Mesothelial cell of epicardium (in vitro differentiated cells): ENCODE measurements at regions not wholly inside any gene's neighbourhood (a gene's known extent, or its start where the extent isn't known, plus 50 kb on each side); places are given as distances from the start of the nearest gene placed in this dataset.
A peak's percentile ranks its signal among the peaks of the same experiment; 100 is the strongest.

ENCODE experiments used
- DNase-seq, 2 experiments: peaks; one replicate each; pipeline ENCODE4 v3.0.0; 2021; ENCODE audit warnings: low spot score in 2 of 2; ENCODE audit not compliant: unreplicated experiment in 2 of 2
- H3K27ac Mint-ChIP-seq: 2 replicates; pipeline ENCODE4 v1.8.0; 2021; ENCODE audit warnings: mixed read lengths
- H3K27me3 Mint-ChIP-seq: 2 replicates; pipeline ENCODE4 v1.8.0; 2021; ENCODE audit warnings: low read depth, mixed read lengths
- H3K36me3 Mint-ChIP-seq: 2 replicates; pipeline ENCODE4 v1.8.0; 2021; ENCODE audit warnings: mixed read lengths
- H3K4me1 Mint-ChIP-seq: 2 replicates; pipeline ENCODE4 v1.8.0; 2021; ENCODE audit warnings: mixed read lengths
- H3K4me3 Mint-ChIP-seq: 2 replicates; pipeline ENCODE4 v1.8.0; 2021; ENCODE audit warnings: mild to moderate bottlenecking, moderate library complexity, mixed read lengths
- H3K9me3 Mint-ChIP-seq: 2 replicates; pipeline ENCODE4 v1.8.0; 2021; ENCODE audit warnings: mixed read lengths
- TF ChIP-seq, protein P1 (sequence below): fragments of 200-600 bp; sonication (generic); IDR thresholded peaks from one replicate; pipeline ENCODE4 v1.5.0; 2021; ENCODE audit warnings: antibody characterized with exemption; ENCODE audit not compliant: unreplicated experiment

GRCh38 chr1:193431265-193431977, 245.0 kb upstream of the B3GALT2 start:
- H3K27me3 Mint-ChIP-seq, result no peaks in the 10 kb centered on the region
- peaks cover 9% of the 10 kb centered on the region for H3K4me1 Mint-ChIP-seq
- TF ChIP-seq, protein P1, sequence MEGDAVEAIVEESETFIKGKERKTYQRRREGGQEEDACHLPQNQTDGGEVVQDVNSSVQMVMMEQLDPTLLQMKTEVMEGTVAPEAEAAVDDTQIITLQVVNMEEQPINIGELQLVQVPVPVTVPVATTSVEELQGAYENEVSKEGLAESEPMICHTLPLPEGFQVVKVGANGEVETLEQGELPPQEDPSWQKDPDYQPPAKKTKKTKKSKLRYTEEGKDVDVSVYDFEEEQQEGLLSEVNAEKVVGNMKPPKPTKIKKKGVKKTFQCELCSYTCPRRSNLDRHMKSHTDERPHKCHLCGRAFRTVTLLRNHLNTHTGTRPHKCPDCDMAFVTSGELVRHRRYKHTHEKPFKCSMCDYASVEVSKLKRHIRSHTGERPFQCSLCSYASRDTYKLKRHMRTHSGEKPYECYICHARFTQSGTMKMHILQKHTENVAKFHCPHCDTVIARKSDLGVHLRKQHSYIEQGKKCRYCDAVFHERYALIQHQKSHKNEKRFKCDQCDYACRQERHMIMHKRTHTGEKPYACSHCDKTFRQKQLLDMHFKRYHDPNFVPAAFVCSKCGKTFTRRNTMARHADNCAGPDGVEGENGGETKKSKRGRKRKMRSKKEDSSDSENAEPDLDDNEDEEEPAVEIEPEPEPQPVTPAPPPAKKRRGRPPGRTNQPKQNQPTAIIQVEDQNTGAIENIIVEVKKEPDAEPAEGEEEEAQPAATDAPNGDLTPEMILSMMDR, result no peak
- no peak overlapping the region for H3K27ac Mint-ChIP-seq
- peaks cover 43% of the 10 kb centered on the region for H3K9me3 Mint-ChIP-seq
- no peak for DNase-seq
- H3K36me3 Mint-ChIP-seq, result peaks cover 15% of the 10 kb centered on the region
- H3K4me3 Mint-ChIP-seq, result no peak overlapping the region

GRCh38 chr1:193427524-193427923, 241.1 kb upstream of the B3GALT2 start:
- Mint-ChIP-seq H3K27ac (peak overlapping the region; percentile 83), H3K36me3 (peaks cover 6% of the 10 kb centered on the region), H3K27me3 (no peaks in the 10 kb centered on the region), H3K4me1 (peaks cover 11% of the 10 kb centered on the region), H3K9me3 (peaks cover 12% of the 10 kb centered on the region), H3K4me3 (no peak overlapping the region)
- DNase-seq, result no peak
- TF ChIP-seq, protein P1, result no peak

GRCh38 chr1:193426061-193426460, 239.6 kb upstream of the B3GALT2 start:
- Mint-ChIP-seq H3K27ac (no peak overlapping the region), H3K4me3 (no peak overlapping the region), H3K27me3 (no peaks in the 10 kb centered on the region)

DNA sequence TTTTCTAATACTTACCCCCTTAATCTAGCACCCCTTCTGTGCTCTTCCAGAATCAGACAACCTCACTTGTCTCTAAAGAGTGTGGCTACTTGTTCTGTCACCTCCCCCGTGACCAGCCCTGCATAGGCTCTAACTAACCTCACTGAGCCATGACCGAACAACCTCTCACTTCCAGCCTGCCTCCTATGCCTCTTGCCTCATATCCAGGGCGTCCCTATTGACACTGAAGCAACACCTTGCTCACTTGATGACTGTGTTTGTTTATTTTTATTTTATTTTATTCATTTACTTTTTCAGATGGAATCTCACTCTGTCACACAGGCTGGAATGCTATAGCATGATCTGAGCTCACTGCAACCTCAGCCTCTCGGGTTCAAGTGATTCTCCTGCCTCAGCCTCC, 235.1 kb upstream of the B3GALT2 start:
- no peak overlapping the region for H3K27ac Mint-ChIP-seq
- peaks cover 20% of the 10 kb centered on the region for H3K4me1 Mint-ChIP-seq
- DNase-seq, result no peak
- H3K4me3 Mint-ChIP-seq, result no peak overlapping the region
- no peaks in the 10 kb centered on the region for H3K36me3 Mint-ChIP-seq
- no peaks in the 10 kb centered on the region for H3K27me3 Mint-ChIP-seq
- TF ChIP-seq, protein P1, result no peak
- H3K9me3 Mint-ChIP-seq, result no peaks in the 10 kb centered on the region

More at GRCh38 chr1:193426061-193426460, 239.6 kb upstream of the B3GALT2 start:
- Mint-ChIP-seq H3K9me3 (no peaks in the 10 kb centered on the region), H3K36me3 (no peaks in the 10 kb centered on the region), H3K4me1 (peaks cover 11% of the 10 kb centered on the region)
- TF ChIP-seq, protein P1, result no peak
- DNase-seq, result no peak

GRCh38 chr1:193419295-193419694, 232.9 kb upstream of the B3GALT2 start:
- H3K27me3 Mint-ChIP-seq, result no peaks in the 10 kb centered on the region
- H3K9me3 Mint-ChIP-seq, result no peaks in the 10 kb centered on the region
- H3K27ac Mint-ChIP-seq, result no peak overlapping the region
- no peak overlapping the region for H3K4me3 Mint-ChIP-seq
- DNase-seq, result no peak
- peaks cover 31% of the 10 kb centered on the region for H3K4me1 Mint-ChIP-seq
- H3K36me3 Mint-ChIP-seq, result no peaks in the 10 kb centered on the region
- TF ChIP-seq, protein P1, result no peak
